HG03066 (cell line): ENCODE measurements at regions not wholly inside any gene's neighbourhood (a gene's known extent, or its start where the extent isn't known, plus 50 kb on each side); places are given as distances from the start of the nearest gene placed in this dataset.
"Not testable (repeated sequence)": the region's sequence is repeated elsewhere in the genome, so short reads cannot be mapped to it uniquely, and the experiment has no call there.

Experiments used
- ATAC-seq: cut with Tn5 transposase; IDR thresholded peaks from one replicate; pipeline ENCODE4 v1.9.1; 2021; ENCODE audit warnings: low read depth; ENCODE audit not compliant: unreplicated experiment

GRCh38 chr7:86592185-86592584 is 51.5 kb upstream of the GRM3 start:
- no peak for ATAC-seq

- no peak for ATAC-seq
Measured at GRCh38 chr7:86574006-86574405, 69.7 kb upstream of the GRM3 start.

- no peak for ATAC-seq
Measured at GRCh38 chr7:86558680-86559501, 84.8 kb upstream of the GRM3 start.

- no peak for ATAC-seq
Measured at GRCh38 chr7:86534641-86535040, 109.1 kb upstream of the GRM3 start.

- no peak for ATAC-seq
Measured at GRCh38 chr7:86504229-86504628, 139.5 kb upstream of the GRM3 start.

- ATAC-seq = no peak
Measured at GRCh38 chr7:86499986-86500385, 143.7 kb upstream of the GRM3 start.

- no peak for ATAC-seq
Measured at GRCh38 chr7:86485827-86486226, 157.9 kb upstream of the GRM3 start.

- no peak for ATAC-seq
Measured at GRCh38 chr7:86479144-86479543, 164.6 kb upstream of the GRM3 start.

GRCh38 chr7:86477343-86477935 is 166.3 kb upstream of the GRM3 start:
- no peak for ATAC-seq

- ATAC-seq = no peak
Measured at GRCh38 chr7:86470763-86471162, 172.9 kb upstream of the GRM3 start.

- ATAC-seq = peak; percentile 99
Measured at GRCh38 chr7:86469680-86470295, 173.9 kb upstream of the GRM3 start.

- ATAC-seq = no peak
Measured at GRCh38 chr7:86454753-86455152, 189.0 kb upstream of the GRM3 start.

GRCh38 chr7:86453454-86453853 is 190.3 kb upstream of the GRM3 start:
- no peak for ATAC-seq

- ATAC-seq = no peak
Measured at GRCh38 chr7:86448856-86449255, 194.9 kb upstream of the GRM3 start.

GRCh38 chr7:86445285-86445684 is 198.4 kb upstream of the GRM3 start:
- ATAC-seq = no peak

GRCh38 chr7:86444245-86444644 is 199.5 kb upstream of the GRM3 start:
- no peak for ATAC-seq

- ATAC-seq = not testable (repeated sequence)
Measured at GRCh38 chr7:86440420-86440819, 203.3 kb upstream of the GRM3 start.

- ATAC-seq = no peak
Measured at GRCh38 chr7:86437951-86438450, 205.7 kb upstream of the GRM3 start.

- ATAC-seq = no peak
Measured at GRCh38 chr7:86431761-86432160, 211.9 kb upstream of the GRM3 start.

- no peak for ATAC-seq
Measured at GRCh38 chr7:86411814-86412213, 231.9 kb upstream of the GRM3 start.

- no peak for ATAC-seq
Measured at GRCh38 chr7:86407291-86407690, 236.4 kb upstream of the GRM3 start.

GRCh38 chr7:86391813-86392212 is 251.9 kb upstream of the GRM3 start:
- ATAC-seq = no peak
